RPMI7951 (cell line): ENCODE measurements at regions not wholly inside any gene's neighbourhood (a gene's known extent, or its start where the extent isn't known, plus 50 kb on each side); places are given as distances from the start of the nearest gene placed in this dataset.
"Not testable (repeated sequence)": the region's sequence is repeated elsewhere in the genome, so short reads cannot be mapped to it uniquely, and the experiment has no call there.

ENCODE experiments used
- DNase-seq: peaks from one replicate; pipeline ENCODE4 v3.0.0-alpha.2; 2012; ENCODE audit warnings: low read depth

GRCh38 chr11:115643549-115644270 lies 139.5 kb upstream of the CADM1 start:
- DNase-seq, result no peak

GRCh38 chr11:115642660-115643059 lies 138.4 kb upstream of the CADM1 start:
- DNase-seq, result no peak

- peak; percentile 75 for DNase-seq
Observed at GRCh38 chr11:115637599-115638241, 133.5 kb upstream of the CADM1 start.

GRCh38 chr11:115636753-115637527 lies 132.7 kb upstream of the CADM1 start:
- peak; percentile 78 for DNase-seq

- not testable (repeated sequence) for DNase-seq
Observed at GRCh38 chr11:115633977-115634376, 129.8 kb upstream of the CADM1 start.

GRCh38 chr11:115632061-115632460 lies 127.8 kb upstream of the CADM1 start:
- DNase-seq, result no peak

GRCh38 chr11:115631609-115632008 lies 127.4 kb upstream of the CADM1 start:
- DNase-seq, result no peak

- no peak for DNase-seq
Observed at GRCh38 chr11:115630214-115630613, 126.0 kb upstream of the CADM1 start.

GRCh38 chr11:115629456-115630015 lies 125.3 kb upstream of the CADM1 start:
- DNase-seq, result no peak

- no peak for DNase-seq
Observed at GRCh38 chr11:115627666-115628460, 123.6 kb upstream of the CADM1 start.

GRCh38 chr11:115627071-115627470 lies 122.9 kb upstream of the CADM1 start:
- no peak for DNase-seq

- no peak for DNase-seq
Observed at GRCh38 chr11:115626414-115626813, 122.2 kb upstream of the CADM1 start.

- no peak for DNase-seq
Observed at GRCh38 chr11:115625502-115625901, 121.3 kb upstream of the CADM1 start.

GRCh38 chr11:115624065-115624464 lies 119.8 kb upstream of the CADM1 start:
- no peak for DNase-seq

- DNase-seq, result peak; percentile 99
Observed at GRCh38 chr11:115623021-115623451, 118.8 kb upstream of the CADM1 start.

GRCh38 chr11:115618428-115618827 lies 114.2 kb upstream of the CADM1 start:
- peak; percentile 47 for DNase-seq

GRCh38 chr11:115617767-115618166 lies 113.6 kb upstream of the CADM1 start:
- DNase-seq, result no peak

GRCh38 chr11:115616971-115617370 lies 112.8 kb upstream of the CADM1 start:
- peak; percentile 99 for DNase-seq

GRCh38 chr11:115613986-115614632 lies 109.9 kb upstream of the CADM1 start:
- peak; percentile 84 for DNase-seq

GRCh38 chr11:115613004-115613403 lies 108.8 kb upstream of the CADM1 start:
- DNase-seq, result no peak
